SK-N-SH treated with all-trans-retinoic acid at 6 μM for 48 hours (cell line): ENCODE measurements at regions not wholly inside any gene's neighbourhood (a gene's known extent, or its start where the extent isn't known, plus 50 kb on each side); places are given as distances from the start of the nearest gene placed in this dataset.

Source experiments
- ATAC-seq: fragments of 200-7000 bp; cut with Tn5 transposase; 3 replicates; pipeline ENCODE4 v1.9.1; 2020; ENCODE audit warnings: mild to moderate bottlenecking, moderate library complexity
- ARNTL ChIP-seq: fragments of 450-650 bp; formaldehyde crosslinking; IDR thresholded peaks from 2 replicates; pipeline ENCODE4 v1.5.0; 2020; ENCODE audit warnings: low read depth, mild to moderate bottlenecking, moderate library complexity, borderline replicate concordance
- BACH2 ChIP-seq: fragments of 250-450 bp; sonication (Bioruptor Pico); IDR thresholded peaks from 2 replicates; pipeline ENCODE4 v1.9.0; 2021; ENCODE audit warnings: mild to moderate bottlenecking, borderline replicate concordance
- CREB5 ChIP-seq: fragments of 250-450 bp; sonication (Bioruptor Pico); IDR thresholded peaks from 2 replicates; pipeline ENCODE4 v1.5.1; 2020; ENCODE audit warnings: low read depth, mild to moderate bottlenecking, moderate library complexity
- CSDC2 ChIP-seq: fragments of 250-450 bp; sonication (Bioruptor Pico); IDR thresholded peaks from 2 replicates; pipeline ENCODE4 v1.5.0; 2020; ENCODE audit warnings: mild to moderate bottlenecking, moderate library complexity
- ESRRG ChIP-seq: fragments of 250-450 bp; sonication (Bioruptor Pico); IDR thresholded peaks from 2 replicates; pipeline ENCODE4 v1.6.1; 2021; ENCODE audit warnings: mild to moderate bottlenecking
- GLIS3 ChIP-seq: fragments of 250-450 bp; sonication (Bioruptor Pico); IDR thresholded peaks from 2 replicates; pipeline ENCODE4 v1.5.0; 2020; ENCODE audit warnings: mild to moderate bottlenecking, moderate library complexity
- ISL1 ChIP-seq: fragments of 250-450 bp; sonication (Bioruptor Pico); IDR thresholded peaks from 2 replicates; pipeline ENCODE4 v2.1.2; 2022; ENCODE audit warnings: mild to moderate bottlenecking, moderate library complexity
- OSR1 ChIP-seq: fragments of 250-450 bp; sonication (Bioruptor Pico); IDR thresholded peaks from 2 replicates; pipeline ENCODE4 v1.8.0; 2022; ENCODE audit warnings: moderate library complexity, mild to moderate bottlenecking, inconsistent platforms
- PATZ1 ChIP-seq: fragments of 250-450 bp; sonication (Bioruptor Pico); IDR thresholded peaks from 2 replicates; pipeline ENCODE4 v1.8.0; 2020; ENCODE audit warnings: mild to moderate bottlenecking, moderate library complexity, borderline replicate concordance
- RARB ChIP-seq: fragments of 250-450 bp; sonication (Bioruptor Pico); IDR thresholded peaks from 2 replicates; pipeline ENCODE4 v1.8.0; 2021; ENCODE audit warnings: mild to moderate bottlenecking, moderate library complexity
- SNAI2 ChIP-seq: fragments of 250-450 bp; sonication (Bioruptor Pico); IDR thresholded peaks from 2 replicates; pipeline ENCODE4 v1.5.0; 2020; ENCODE audit warnings: mild to moderate bottlenecking, moderate library complexity
- TCF4 ChIP-seq: fragments of 250-450 bp; sonication (Bioruptor Pico); IDR thresholded peaks from 2 replicates; pipeline ENCODE4 v1.8.0; 2021; ENCODE audit warnings: mild to moderate bottlenecking, moderate library complexity, borderline replicate concordance
- TOX ChIP-seq: fragments of 250-450 bp; sonication (Bioruptor Pico); IDR thresholded peaks from 2 replicates; pipeline ENCODE4 v1.8.0; 2021; ENCODE audit warnings: mild to moderate bottlenecking, moderate library complexity, borderline replicate concordance
- ZC3H10 ChIP-seq: fragments of 250-450 bp; sonication (Bioruptor Pico); IDR thresholded peaks from 2 replicates; pipeline ENCODE4 v1.5.1; 2021; ENCODE audit warnings: mild to moderate bottlenecking, moderate library complexity
- ZFP3 ChIP-seq: fragments of 250-450 bp; sonication (Bioruptor Pico); IDR thresholded peaks from 2 replicates; pipeline ENCODE4 v1.5.0; 2020; ENCODE audit warnings: mild to moderate bottlenecking, moderate library complexity
- ZFP30 ChIP-seq: fragments of 450-650 bp; formaldehyde crosslinking; IDR thresholded peaks from 2 replicates; pipeline ENCODE4 v1.5.0; 2022; ENCODE audit warnings: mild to moderate bottlenecking, moderate library complexity
- ZNF70 ChIP-seq: fragments of 450-650 bp; formaldehyde crosslinking; IDR thresholded peaks from 2 replicates; pipeline ENCODE4 v1.5.0; 2020; ENCODE audit warnings: mild to moderate bottlenecking, moderate library complexity
- ZNF8 ChIP-seq: fragments of 450-650 bp; formaldehyde crosslinking; IDR thresholded peaks from 2 replicates; pipeline ENCODE4 v1.5.0; 2020; ENCODE audit warnings: mild to moderate bottlenecking, moderate library complexity
- TF ChIP-seq, protein P1 (sequence below): fragments of 250-450 bp; sonication (Bioruptor Pico); IDR thresholded peaks from 2 replicates; pipeline ENCODE4 v1.5.0; 2020; ENCODE audit warnings: mild to moderate bottlenecking, moderate library complexity

DNA sequence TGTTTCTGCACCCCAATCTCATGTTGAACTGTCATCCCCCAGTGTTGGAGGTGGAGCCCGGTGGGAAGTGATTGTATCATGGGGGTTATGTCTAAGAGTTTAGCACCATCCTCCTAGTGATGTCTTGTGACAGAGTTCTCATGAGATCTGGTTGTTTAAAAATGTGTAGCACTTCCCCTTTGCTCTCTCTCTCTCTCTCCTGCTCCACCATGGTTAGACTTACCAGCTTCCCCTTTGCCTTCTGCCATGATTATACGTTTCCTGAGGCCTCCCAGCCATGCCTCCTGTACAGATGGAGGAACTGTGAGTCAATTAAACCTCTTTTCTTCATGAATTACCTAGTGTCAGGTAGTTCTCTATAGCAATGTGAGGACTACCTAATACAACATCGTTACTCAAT lies 396.9 kb upstream of the LRATD1 start:
- no peak for ATAC-seq
- TF ChIP-seq BACH2 (CRISPR knock-in tag) (no peak), CREB5 (CRISPR knock-in tag) (no peak), ARNTL (CRISPR knock-in tag) (no peak), TCF4 (CRISPR knock-in tag) (no peak), ISL1 (CRISPR knock-in tag) (no peak), ESRRG (no peak), ZC3H10 (CRISPR knock-in tag) (no peak), ZNF70 (CRISPR knock-in tag) (no peak), TOX (no peak), OSR1 (CRISPR knock-in tag) (no peak)
- TF ChIP-seq, protein P1, sequence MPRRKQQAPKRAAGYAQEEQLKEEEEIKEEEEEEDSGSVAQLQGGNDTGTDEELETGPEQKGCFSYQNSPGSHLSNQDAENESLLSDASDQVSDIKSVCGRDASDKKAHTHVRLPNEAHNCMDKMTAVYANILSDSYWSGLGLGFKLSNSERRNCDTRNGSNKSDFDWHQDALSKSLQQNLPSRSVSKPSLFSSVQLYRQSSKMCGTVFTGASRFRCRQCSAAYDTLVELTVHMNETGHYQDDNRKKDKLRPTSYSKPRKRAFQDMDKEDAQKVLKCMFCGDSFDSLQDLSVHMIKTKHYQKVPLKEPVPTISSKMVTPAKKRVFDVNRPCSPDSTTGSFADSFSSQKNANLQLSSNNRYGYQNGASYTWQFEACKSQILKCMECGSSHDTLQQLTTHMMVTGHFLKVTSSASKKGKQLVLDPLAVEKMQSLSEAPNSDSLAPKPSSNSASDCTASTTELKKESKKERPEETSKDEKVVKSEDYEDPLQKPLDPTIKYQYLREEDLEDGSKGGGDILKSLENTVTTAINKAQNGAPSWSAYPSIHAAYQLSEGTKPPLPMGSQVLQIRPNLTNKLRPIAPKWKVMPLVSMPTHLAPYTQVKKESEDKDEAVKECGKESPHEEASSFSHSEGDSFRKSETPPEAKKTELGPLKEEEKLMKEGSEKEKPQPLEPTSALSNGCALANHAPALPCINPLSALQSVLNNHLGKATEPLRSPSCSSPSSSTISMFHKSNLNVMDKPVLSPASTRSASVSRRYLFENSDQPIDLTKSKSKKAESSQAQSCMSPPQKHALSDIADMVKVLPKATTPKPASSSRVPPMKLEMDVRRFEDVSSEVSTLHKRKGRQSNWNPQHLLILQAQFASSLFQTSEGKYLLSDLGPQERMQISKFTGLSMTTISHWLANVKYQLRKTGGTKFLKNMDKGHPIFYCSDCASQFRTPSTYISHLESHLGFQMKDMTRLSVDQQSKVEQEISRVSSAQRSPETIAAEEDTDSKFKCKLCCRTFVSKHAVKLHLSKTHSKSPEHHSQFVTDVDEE (CRISPR knock-in tag): no peak

GRCh38 chr2:14237902-14238301 lies 394.6 kb upstream of the LRATD1 start:
- ATAC-seq: no peak
- no peak for TF ChIP-seq ZFP30

DNA sequence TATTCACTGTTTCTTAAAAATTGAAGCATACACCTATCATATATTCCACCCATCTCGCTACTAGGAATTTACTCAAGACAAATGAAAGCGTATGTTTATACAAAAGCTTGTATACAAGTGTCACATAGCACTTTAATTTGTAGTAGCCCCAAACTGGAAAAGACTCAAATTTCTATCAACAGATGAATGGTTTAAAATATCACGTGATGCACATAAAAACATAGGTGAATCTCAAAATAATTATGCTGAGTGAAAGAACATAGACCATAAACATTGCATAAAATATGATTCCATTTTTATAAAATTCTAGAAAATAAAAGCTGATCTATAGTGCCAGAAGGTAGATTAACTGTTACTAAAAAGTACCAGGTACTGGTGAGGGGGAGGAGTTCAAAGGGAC lies 392.9 kb upstream of the LRATD1 start:
- no peak for ATAC-seq
- TF ChIP-seq ARNTL (CRISPR knock-in tag) (no peak), SNAI2 (CRISPR knock-in tag) (no peak), ZFP3 (no peak), TOX (no peak), ZNF8 (CRISPR knock-in tag) (no peak), TCF4 (CRISPR knock-in tag) (no peak), ZNF70 (CRISPR knock-in tag) (no peak), PATZ1 (CRISPR knock-in tag) (no peak), RARB (no peak)
- TF ChIP-seq, protein P1 (CRISPR knock-in tag): no peak

- no peak for ATAC-seq
- no peak for TF ChIP-seq ZNF8 (CRISPR knock-in tag)
- TF ChIP-seq RARB: no peak
- no peak for TF ChIP-seq ISL1 (CRISPR knock-in tag)
- no peak for TF ChIP-seq BACH2 (CRISPR knock-in tag)
- no peak for TF ChIP-seq PATZ1 (CRISPR knock-in tag)
- no peak for TF ChIP-seq CSDC2 (CRISPR knock-in tag)
- no peak for TF ChIP-seq TOX
- TF ChIP-seq OSR1 (CRISPR knock-in tag): no peak
- TF ChIP-seq, protein P1 (CRISPR knock-in tag): no peak
- TF ChIP-seq GLIS3: no peak
- no peak for TF ChIP-seq SNAI2 (CRISPR knock-in tag)
- TF ChIP-seq CREB5 (CRISPR knock-in tag): no peak
Observed at GRCh38 chr2:14240868-14241267, 391.6 kb upstream of the LRATD1 start.
